CD8-positive, alpha-beta memory T cell (primary cell): ENCODE measurements at regions not wholly inside any gene's neighbourhood (a gene's known extent, or its start where the extent isn't known, plus 50 kb on each side); places are given as distances from the start of the nearest gene placed in this dataset.

ENCODE experiments used
- CTCF ChIA-PET: fragments of 350-600 bp; sonication (Branson Sonifier 250); formaldehyde crosslinking; loops from one replicate; lab custom pipeline; 2021; ENCODE audit warnings: antibody characterized with exemption; lab: Charles Lee
- POLR2A ChIA-PET: fragments of 350-600 bp; sonication (Branson Sonifier 250); formaldehyde crosslinking; loops from one replicate; lab custom pipeline; 2021; ENCODE audit warnings: antibody characterized with exemption; lab: Charles Lee
- DNase-seq, 5 donors: peaks; one replicate each; pipeline versions ENCODE4 v3.0.0 to v3.0.0-alpha.2; 2020 to 2022; ENCODE audit warnings: mixed read lengths in 1 of 5
- H3K27ac ChIP-seq: one replicate; pipeline ENCODE4 v1.7.0; 2013; ENCODE audit warnings: low read depth, mild to moderate bottlenecking, low read length, moderate library complexity
- H3K27me3 ChIP-seq: 2 replicates; pipeline ENCODE4 v1.7.0; 2013; ENCODE audit warnings: low read length, mild to moderate bottlenecking; ENCODE audit not compliant: insufficient read depth, poor library complexity, severe bottlenecking
- H3K36me3 ChIP-seq: 2 replicates; pipeline ENCODE4 v1.7.0; 2013; ENCODE audit warnings: mild to moderate bottlenecking, low read length, moderate library complexity; ENCODE audit not compliant: insufficient read depth
- H3K4me1 ChIP-seq: 2 replicates; pipeline ENCODE4 v1.7.0; 2013; ENCODE audit warnings: mild to moderate bottlenecking, low read length, moderate library complexity; ENCODE audit not compliant: insufficient read depth
- H3K4me3 ChIP-seq: 2 replicates; pipeline ENCODE4 v1.7.0; 2013; ENCODE audit warnings: mild to moderate bottlenecking, low read length
- H3K9me3 ChIP-seq: 2 replicates; pipeline ENCODE4 v1.7.0; 2013; ENCODE audit warnings: mild to moderate bottlenecking, low read length
- H3K27ac Mint-ChIP-seq, 8 donors: one replicate each; pipeline ENCODE4 v1.8.0; 2020 to 2021; ENCODE audit warnings: mixed read lengths in 8 of 8, mild to moderate bottlenecking in 6 of 8, inconsistent platforms in 3 of 8, moderate library complexity in 3 of 8
- H3K27me3 Mint-ChIP-seq, 2 donors: one replicate each; pipeline ENCODE4 v1.8.0; 2020 to 2021; ENCODE audit warnings: mixed read lengths in 2 of 2, mild to moderate bottlenecking in 1 of 2, moderate library complexity in 1 of 2
- H3K36me3 Mint-ChIP-seq, 3 donors: one replicate each; pipeline ENCODE4 v1.8.0; 2020 to 2021; ENCODE audit warnings: mixed read lengths in 3 of 3, inconsistent platforms in 1 of 3, mild to moderate bottlenecking in 1 of 3
- H3K4me1 Mint-ChIP-seq, 3 donors: one replicate each; pipeline ENCODE4 v1.8.0; 2020 to 2021; ENCODE audit warnings: mixed read lengths in 3 of 3, inconsistent platforms in 1 of 3, mild to moderate bottlenecking in 1 of 3
- H3K4me3 Mint-ChIP-seq, 7 donors: one replicate each; pipeline ENCODE4 v1.8.0; 2020 to 2021; ENCODE audit warnings: mixed read lengths in 7 of 7, mild to moderate bottlenecking in 6 of 7, moderate library complexity in 4 of 7, inconsistent platforms in 2 of 7
- H3K9me3 Mint-ChIP-seq, 5 donors: one replicate each; pipeline ENCODE4 v1.8.0; 2020 to 2022; ENCODE audit warnings: mixed read lengths in 5 of 5, mild to moderate bottlenecking in 3 of 5, moderate library complexity in 2 of 5, inconsistent platforms in 1 of 5

DNA sequence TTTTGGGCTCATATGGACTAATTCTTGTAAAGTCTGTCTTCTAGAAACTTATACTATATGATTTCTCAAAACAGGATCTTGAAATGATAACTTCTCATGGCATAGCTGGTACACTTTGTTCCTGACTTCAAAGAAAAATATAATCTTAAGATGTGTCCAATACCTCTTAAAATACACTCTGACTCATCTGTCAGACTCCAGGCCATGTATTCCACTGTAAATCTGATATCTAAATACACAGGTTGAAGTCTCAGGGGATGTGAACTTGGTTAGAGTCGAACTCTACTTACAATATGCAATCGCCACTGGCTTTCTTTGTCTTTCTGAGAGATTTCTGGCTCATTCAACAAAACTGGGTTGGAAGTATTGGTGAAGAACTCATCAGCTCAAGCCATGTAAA is 99.8 kb downstream of the LACC1 start:
- Mint-ChIP-seq H3K27ac (no peak overlapping the region), H3K4me1 (no peaks in the 10 kb centered on the region), H3K27me3 (peaks cover 7 to 31% of the 10 kb centered on the region in 2 donors), H3K9me3 (peaks cover 0 to 3% (median 2%) of the 10 kb centered on the region in 5 donors), H3K4me3 (no peak overlapping the region), H3K36me3 (peaks cover 0 to 4% (median 0%) of the 10 kb centered on the region in 3 donors)
- Histone ChIP-seq H3K27ac (no peak overlapping the region), H3K4me1 (no peaks in the 10 kb centered on the region), H3K27me3 (peaks cover 6% of the 10 kb centered on the region), H3K36me3 (no peaks in the 10 kb centered on the region), H3K4me3 (no peak overlapping the region), H3K9me3 (no peaks in the 10 kb centered on the region)
- DNase-seq = no peak
- POLR2A ChIA-PET = no interaction called here
- CTCF ChIA-PET = no interaction called here

DNA sequence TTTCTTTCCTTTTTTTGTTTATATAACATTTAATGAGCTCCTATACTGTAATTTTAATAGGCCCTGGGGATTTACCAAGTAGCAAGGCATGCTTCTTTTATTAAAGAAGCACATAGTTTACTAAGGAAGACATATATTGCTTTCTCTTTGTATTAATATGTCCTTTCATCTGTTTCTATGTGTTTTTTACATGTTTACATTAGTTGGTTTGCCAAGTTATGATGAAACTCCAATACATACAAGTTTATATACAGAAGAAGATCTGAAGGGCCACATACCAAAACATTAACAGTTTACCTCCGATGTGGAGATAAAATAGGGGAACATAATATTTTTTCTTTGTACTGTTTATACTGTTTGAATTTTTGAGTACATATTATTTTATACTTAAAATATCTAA is 100.9 kb downstream of the LACC1 start:
- Mint-ChIP-seq H3K4me3 (no peak overlapping the region), H3K9me3 (peaks cover 0 to 3% (median 2%) of the 10 kb centered on the region in 5 donors), H3K4me1 (no peaks in the 10 kb centered on the region), H3K27me3 (peaks cover 7 to 31% of the 10 kb centered on the region in 2 donors), H3K36me3 (peaks cover 0 to 4% (median 0%) of the 10 kb centered on the region in 3 donors), H3K27ac (no peak overlapping the region)
- ChIA-PET POLR2A (no interaction called here), CTCF (no interaction called here)
- Histone ChIP-seq H3K36me3 (no peaks in the 10 kb centered on the region), H3K4me1 (no peaks in the 10 kb centered on the region), H3K9me3 (no peaks in the 10 kb centered on the region), H3K4me3 (no peak overlapping the region), H3K27me3 (peaks cover 6% of the 10 kb centered on the region), H3K27ac (no peak overlapping the region)
- no peak for DNase-seq

DNA sequence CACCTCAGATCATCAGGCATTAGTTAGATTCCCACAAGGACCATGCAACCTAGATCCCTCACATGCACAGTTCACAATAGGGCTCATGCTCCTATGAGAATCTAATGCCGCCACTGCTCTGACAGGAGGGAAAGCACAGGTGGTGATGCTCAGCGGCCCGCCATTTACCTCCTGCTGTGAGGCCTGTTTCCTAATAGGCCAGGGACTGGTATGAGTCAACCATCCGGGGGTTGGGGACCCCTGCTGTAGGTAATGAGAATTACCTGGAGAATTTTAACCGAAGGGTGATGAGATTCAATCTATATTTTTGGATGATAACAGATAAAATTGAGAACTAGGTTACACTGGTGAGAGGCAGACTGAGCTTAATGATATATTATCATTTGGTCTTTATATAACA is 101.4 kb downstream of the LACC1 start:
- peaks cover 6% of the 10 kb centered on the region for H3K27me3 ChIP-seq
- no peaks in the 10 kb centered on the region for H3K9me3 ChIP-seq
- Mint-ChIP-seq H3K27me3 (peaks cover 6 to 29% of the 10 kb centered on the region in 2 donors), H3K36me3 (peaks cover 0 to 3% (median 0%) of the 10 kb centered on the region in 3 donors), H3K9me3 (peaks cover 0 to 3% (median 1%) of the 10 kb centered on the region in 5 donors), H3K4me1 (no peaks in the 10 kb centered on the region), H3K4me3 (no peak overlapping the region), H3K27ac (no peak overlapping the region)
- no peak for DNase-seq
- H3K36me3 ChIP-seq = no peaks in the 10 kb centered on the region
- H3K4me3 ChIP-seq = no peak overlapping the region
- H3K27ac ChIP-seq = no peak overlapping the region
- ChIA-PET CTCF (no interaction called here), POLR2A (no interaction called here)
- no peaks in the 10 kb centered on the region for H3K4me1 ChIP-seq

DNA sequence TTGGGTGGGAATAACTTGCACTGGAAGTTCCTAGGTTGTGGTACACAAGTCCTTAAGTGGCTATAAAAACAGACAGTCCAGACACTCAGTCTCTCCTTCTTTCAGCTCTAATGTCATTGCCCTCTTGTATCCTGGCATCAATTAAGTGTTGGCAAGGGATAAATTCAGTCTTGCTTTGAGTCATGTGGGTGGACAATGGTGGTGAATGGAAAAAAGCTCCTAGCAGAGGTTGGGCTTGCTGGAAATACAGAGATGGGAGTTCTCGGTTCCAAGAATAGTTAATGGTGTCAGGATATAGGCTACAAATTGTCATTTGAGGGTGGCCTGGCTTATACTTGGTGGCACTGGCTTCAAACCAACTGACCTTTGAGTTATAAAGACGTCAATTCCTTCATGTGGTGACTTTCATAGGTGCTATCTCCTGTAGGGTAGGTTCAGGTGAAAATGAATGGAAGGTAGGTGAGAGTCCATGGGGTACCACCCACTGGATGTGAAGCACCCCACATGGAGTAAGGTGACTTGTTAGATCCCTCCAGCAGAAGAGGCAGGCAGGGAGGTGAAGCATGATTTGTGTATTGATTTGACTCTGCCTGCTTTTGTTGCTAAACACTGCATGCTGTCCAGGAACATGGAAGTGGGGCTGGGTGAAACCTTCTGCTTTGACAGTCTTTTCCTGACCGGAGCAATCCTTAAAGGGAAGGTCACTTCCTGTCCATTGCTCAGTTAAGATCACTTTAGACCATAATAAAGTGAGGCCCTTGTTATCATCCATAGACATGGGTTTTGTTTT is 102.0 kb downstream of the LACC1 start:
- no peaks in the 10 kb centered on the region for H3K4me1 Mint-ChIP-seq
- no peaks in the 10 kb centered on the region for H3K36me3 Mint-ChIP-seq
- CTCF ChIA-PET = no interaction called here
- POLR2A ChIA-PET = no interaction called here
- Histone ChIP-seq H3K4me3 (no peak overlapping the region), H3K4me1 (no peaks in the 10 kb centered on the region), H3K9me3 (no peaks in the 10 kb centered on the region), H3K27me3 (peaks cover 6% of the 10 kb centered on the region), H3K36me3 (no peaks in the 10 kb centered on the region), H3K27ac (no peak overlapping the region)
- no peaks in the 10 kb centered on the region for H3K9me3 Mint-ChIP-seq
- no peak overlapping the region for H3K4me3 Mint-ChIP-seq
- DNase-seq = no peak
- H3K27ac Mint-ChIP-seq = no peak overlapping the region
- H3K27me3 Mint-ChIP-seq = peaks cover 1 to 26% of the 10 kb centered on the region in 2 donors

DNA sequence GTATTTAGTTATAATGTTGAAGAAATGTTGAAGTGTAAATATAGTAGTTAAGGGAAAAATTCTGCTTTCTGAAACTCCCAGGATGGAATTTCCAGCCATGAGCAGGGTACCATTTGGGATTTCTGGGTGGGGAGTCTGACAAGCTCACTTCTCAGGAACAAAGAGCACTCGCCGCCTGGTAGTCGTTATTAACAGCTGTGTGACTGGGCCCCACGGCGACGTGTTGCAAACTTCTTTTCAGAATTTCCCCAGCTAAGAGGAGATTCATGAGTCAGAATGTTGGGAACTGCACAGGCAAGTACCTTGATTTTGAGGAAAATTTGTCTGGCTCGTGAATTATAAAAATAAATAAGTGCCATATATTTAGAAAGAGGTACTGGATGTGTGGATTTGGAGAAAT is 103.7 kb downstream of the LACC1 start:
- Mint-ChIP-seq H3K4me3 (no peak overlapping the region), H3K27ac (no peak overlapping the region), H3K27me3 (peaks cover 1 to 16% of the 10 kb centered on the region in 2 donors), H3K36me3 (no peaks in the 10 kb centered on the region), H3K4me1 (no peaks in the 10 kb centered on the region), H3K9me3 (no peaks in the 10 kb centered on the region)
- H3K36me3 ChIP-seq = no peaks in the 10 kb centered on the region
- no peak overlapping the region for H3K4me3 ChIP-seq
- H3K27ac ChIP-seq = no peak overlapping the region
- H3K27me3 ChIP-seq = peaks cover 6% of the 10 kb centered on the region
- ChIA-PET CTCF (no interaction called here), POLR2A (no interaction called here)
- no peaks in the 10 kb centered on the region for H3K9me3 ChIP-seq
- DNase-seq = no peak
- no peaks in the 10 kb centered on the region for H3K4me1 ChIP-seq

DNA sequence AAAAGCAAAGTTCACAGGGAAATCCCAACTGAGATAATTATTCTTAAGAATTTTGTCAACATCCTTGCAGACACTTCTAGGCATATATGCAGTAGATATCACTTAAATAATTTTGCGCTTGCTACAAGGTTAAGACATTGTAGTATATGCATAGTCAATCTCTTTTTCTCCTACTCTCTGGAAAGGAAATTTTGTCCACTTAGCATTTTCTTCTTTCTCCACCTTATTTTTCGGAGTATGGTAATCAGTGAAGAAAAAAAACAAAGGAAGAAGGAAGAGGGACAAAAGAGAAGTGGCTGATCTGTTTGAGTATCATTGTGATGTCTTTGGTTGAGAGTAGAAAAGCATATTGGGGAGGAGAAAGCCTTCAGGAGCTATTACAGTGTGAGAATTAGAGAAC is 104.6 kb downstream of the LACC1 start:
- no peaks in the 10 kb centered on the region for H3K4me1 ChIP-seq
- Mint-ChIP-seq H3K4me1 (no peaks in the 10 kb centered on the region), H3K36me3 (no peaks in the 10 kb centered on the region), H3K4me3 (no peak overlapping the region), H3K9me3 (no peaks in the 10 kb centered on the region), H3K27ac (no peak overlapping the region), H3K27me3 (peaks cover 1 to 14% of the 10 kb centered on the region in 2 donors)
- peaks cover 6% of the 10 kb centered on the region for H3K27me3 ChIP-seq
- H3K27ac ChIP-seq = no peak overlapping the region
- POLR2A ChIA-PET = no interaction called here
- DNase-seq = no peak
- H3K36me3 ChIP-seq = no peaks in the 10 kb centered on the region
- H3K4me3 ChIP-seq = no peak overlapping the region
- H3K9me3 ChIP-seq = no peaks in the 10 kb centered on the region
- CTCF ChIA-PET = no interaction called here

DNA sequence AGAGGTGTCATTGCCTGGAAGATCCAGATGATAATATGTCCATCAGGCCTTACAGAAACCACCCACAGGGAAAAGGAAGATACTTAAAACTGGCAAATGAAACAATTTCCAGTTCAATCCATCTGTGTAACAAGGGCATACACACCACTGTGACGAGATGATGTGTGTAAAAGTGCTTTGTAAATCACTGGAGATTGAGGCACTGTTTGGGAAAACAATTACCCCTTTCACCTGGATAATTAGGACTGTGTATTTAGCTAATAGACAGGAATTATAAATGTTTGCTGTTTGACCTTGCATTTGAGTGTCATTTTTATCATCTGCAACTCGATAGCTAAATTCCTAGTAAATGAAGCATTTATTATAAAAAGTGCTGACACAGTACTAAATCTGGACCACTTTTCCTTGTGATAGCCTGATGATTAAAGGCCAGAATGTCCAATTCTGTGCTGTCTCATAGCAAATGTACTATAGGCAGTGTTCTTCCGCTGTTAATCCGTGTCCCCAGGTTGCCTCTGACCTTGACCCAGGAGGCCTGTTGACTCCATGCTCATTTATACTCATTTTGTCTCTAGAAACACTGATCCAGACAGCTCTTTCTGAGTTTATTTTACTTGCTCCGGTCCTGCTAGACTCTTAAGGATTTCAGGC is 105.8 kb downstream of the LACC1 start:
- H3K4me3 ChIP-seq = no peak overlapping the region
- H3K9me3 ChIP-seq = no peaks in the 10 kb centered on the region
- no peaks in the 10 kb centered on the region for H3K27me3 ChIP-seq
- ChIA-PET CTCF (no interaction called here), POLR2A (no interaction called here)
- H3K27ac ChIP-seq = no peak overlapping the region
- no peaks in the 10 kb centered on the region for H3K4me1 ChIP-seq
- no peak for DNase-seq
- H3K27me3 Mint-ChIP-seq = peaks cover 2 to 9% of the 10 kb centered on the region in 2 donors
- H3K9me3 Mint-ChIP-seq = no peaks in the 10 kb centered on the region
- H3K36me3 ChIP-seq = no peaks in the 10 kb centered on the region
- H3K27ac Mint-ChIP-seq = no peak overlapping the region
- H3K36me3 Mint-ChIP-seq = no peaks in the 10 kb centered on the region
- H3K4me3 Mint-ChIP-seq = no peak overlapping the region
- H3K4me1 Mint-ChIP-seq = no peaks in the 10 kb centered on the region

DNA sequence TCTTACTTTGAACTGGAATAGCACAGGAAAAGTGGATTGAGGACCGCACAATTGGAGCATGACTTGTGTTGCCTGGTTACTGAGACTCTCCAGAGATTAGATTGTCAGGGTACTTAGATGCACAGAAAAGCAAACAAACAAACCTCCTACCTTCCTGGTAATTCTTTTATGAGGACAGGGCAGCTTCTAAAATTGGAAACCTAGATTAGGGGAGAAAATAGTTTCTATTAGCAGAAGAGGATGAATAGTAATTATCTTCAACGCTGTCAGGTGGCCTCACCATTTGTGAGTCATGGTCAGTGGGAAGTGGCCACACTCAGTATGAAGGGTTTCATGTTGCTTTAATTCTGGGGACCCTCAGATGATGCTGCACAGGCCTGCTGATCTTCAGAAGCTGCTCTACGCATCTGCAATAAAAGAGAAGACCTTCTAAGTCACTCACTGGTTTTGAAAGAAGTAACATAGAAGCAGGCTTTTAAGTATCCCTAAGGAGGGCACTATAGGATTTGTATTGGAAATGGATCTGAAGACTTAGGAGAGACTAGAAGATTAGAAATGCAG is 106.8 kb downstream of the LACC1 start:
- Histone ChIP-seq H3K27ac (no peak overlapping the region), H3K36me3 (no peaks in the 10 kb centered on the region), H3K27me3 (no peaks in the 10 kb centered on the region), H3K9me3 (no peaks in the 10 kb centered on the region), H3K4me3 (no peak overlapping the region), H3K4me1 (no peaks in the 10 kb centered on the region)
- no peaks in the 10 kb centered on the region for H3K4me1 Mint-ChIP-seq
- H3K27ac Mint-ChIP-seq = peak overlapping the region in 1 of 8 donors; percentile 12
- CTCF ChIA-PET = no interaction called here
- no peaks in the 10 kb centered on the region for H3K9me3 Mint-ChIP-seq
- POLR2A ChIA-PET = no interaction called here
- H3K4me3 Mint-ChIP-seq = no peak overlapping the region
- DNase-seq = no peak
- peaks cover 2 to 16% of the 10 kb centered on the region in 2 donors for H3K27me3 Mint-ChIP-seq
- no peaks in the 10 kb centered on the region for H3K36me3 Mint-ChIP-seq
